ENCODE measurements at regions not wholly inside any gene's neighbourhood (a gene's known extent, or its start where the extent isn't known, plus 50 kb on each side); places are given as distances from the start of the nearest gene placed in this dataset.

DNA sequence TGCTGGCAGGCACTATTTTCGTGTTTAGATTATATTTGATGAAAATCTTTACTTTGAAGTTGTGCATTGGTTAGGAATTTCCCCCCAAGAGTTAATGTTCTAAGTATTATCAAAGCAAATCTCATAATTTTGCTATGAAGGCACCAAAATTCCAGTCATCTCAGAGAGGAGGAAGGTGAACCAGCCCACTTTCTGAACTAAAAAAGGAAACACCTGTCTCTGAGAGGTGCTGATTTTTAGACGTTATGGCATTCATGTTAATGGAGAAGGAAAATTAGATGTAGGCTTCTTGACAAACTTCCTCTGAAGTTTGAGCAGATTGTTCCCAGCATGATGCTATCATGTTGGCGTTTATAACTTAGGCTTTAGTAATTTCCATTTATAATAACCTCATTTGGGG lies 432.9 kb upstream of the ACTBL2 start:
- no peaks in the 10 kb centered on the region for H4K20me1 ChIP-seq (ENCODE audit: control insufficient read depth, extremely low read depth, insufficient read depth, low read length)
- H2AFZ ChIP-seq (ENCODE audit: control insufficient read depth, low read length) = no peak overlapping the region
- no peak overlapping the region for H3K4me3 ChIP-seq (ENCODE audit: control insufficient read depth in 2 of 3, extremely low read depth in 1 of 3, insufficient read depth in 2 of 3, low read depth in 1 of 3, low read length in 3 of 3)
- H3K27me3 ChIP-seq (ENCODE audit: control insufficient read depth, extremely low read depth, insufficient read depth, low read length) = no peaks in the 10 kb centered on the region
- no peaks in the 10 kb centered on the region for H3K36me3 ChIP-seq (ENCODE audit: control insufficient read depth in 2 of 2, extremely low read depth in 1 of 2, insufficient read depth in 2 of 2, low read length in 2 of 2)
- no peak for DNase-seq (ENCODE audit: low read depth, low spot score)
- TF ChIP-seq EZH2 (IDR thresholded peaks at IDR 0.05; ENCODE audit: low read length) = no peak
- no peak overlapping the region for H3K27ac ChIP-seq (ENCODE audit: control insufficient read depth, insufficient read depth, low read length)
- H3K9me3 ChIP-seq (ENCODE audit: control insufficient read depth, low read depth, low read length) = no peaks in the 10 kb centered on the region
- H3K9me1 ChIP-seq (ENCODE audit: control insufficient read depth, extremely low read depth, insufficient read depth, low read length) = no peaks in the 10 kb centered on the region
- FAIRE-seq = no peak
- no peaks in the 10 kb centered on the region for H3K4me1 ChIP-seq (ENCODE audit: control insufficient read depth, extremely low read depth, insufficient read depth, low read length)
- dilution Hi-C loops (cut with MboI; ENCODE audit: extremely low pct_ligation_motif_present, low sequenced_read_pairs) = no loop called here
- H3K4me2 ChIP-seq (ENCODE audit: control insufficient read depth, extremely low read depth, insufficient read depth, low read depth, low read length) = no peak overlapping the region
- H3K79me2 ChIP-seq (ENCODE audit: control insufficient read depth, insufficient read depth, low read length) = no peaks in the 10 kb centered on the region
- H3K9ac ChIP-seq (ENCODE audit: control insufficient read depth, extremely low read depth, insufficient read depth, low read length) = no peak overlapping the region

DNA sequence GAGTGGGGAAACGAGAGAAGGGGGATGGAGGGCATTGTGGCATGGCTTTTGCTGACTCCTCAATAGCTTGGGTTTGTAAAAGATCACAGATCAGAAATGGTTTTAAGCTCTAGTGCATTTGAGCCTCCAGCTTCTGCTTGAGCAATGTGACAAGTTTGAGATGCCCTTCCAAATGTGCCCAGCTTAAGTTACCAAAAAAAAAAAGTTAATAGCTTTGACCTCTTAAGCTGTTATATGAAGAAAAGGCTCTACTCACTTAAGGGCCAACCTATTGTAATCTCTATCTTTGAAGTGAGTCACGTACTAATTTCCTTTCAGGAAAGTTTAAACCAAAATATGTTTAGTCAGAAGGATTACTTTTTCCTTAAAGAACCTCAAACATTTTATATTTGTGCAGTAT lies 428.8 kb upstream of the ACTBL2 start:
- DNase-seq (ENCODE audit: low read depth, low spot score) (no peak), FAIRE-seq (no peak)
- Histone ChIP-seq H3K9me3 (ENCODE audit: control insufficient read depth, low read depth, low read length) (no peaks in the 10 kb centered on the region), H4K20me1 (ENCODE audit: control insufficient read depth, extremely low read depth, insufficient read depth, low read length) (no peaks in the 10 kb centered on the region), H3K4me3 (ENCODE audit: control insufficient read depth in 2 of 3, extremely low read depth in 1 of 3, insufficient read depth in 2 of 3, low read depth in 1 of 3, low read length in 3 of 3) (no peak overlapping the region), H3K27me3 (ENCODE audit: control insufficient read depth, extremely low read depth, insufficient read depth, low read length) (no peaks in the 10 kb centered on the region), H3K4me1 (ENCODE audit: control insufficient read depth, extremely low read depth, insufficient read depth, low read length) (no peaks in the 10 kb centered on the region), H3K27ac (ENCODE audit: control insufficient read depth, insufficient read depth, low read length) (no peak overlapping the region), H3K36me3 (ENCODE audit: control insufficient read depth in 2 of 2, extremely low read depth in 1 of 2, insufficient read depth in 2 of 2, low read length in 2 of 2) (no peaks in the 10 kb centered on the region), H3K4me2 (ENCODE audit: control insufficient read depth, extremely low read depth, insufficient read depth, low read depth, low read length) (no peak overlapping the region), H3K79me2 (ENCODE audit: control insufficient read depth, insufficient read depth, low read length) (no peaks in the 10 kb centered on the region), H2AFZ (ENCODE audit: control insufficient read depth, low read length) (no peak overlapping the region), H3K9me1 (ENCODE audit: control insufficient read depth, extremely low read depth, insufficient read depth, low read length) (no peaks in the 10 kb centered on the region), H3K9ac (ENCODE audit: control insufficient read depth, extremely low read depth, insufficient read depth, low read length) (no peak overlapping the region)
- no peak for TF ChIP-seq EZH2 (IDR thresholded peaks at IDR 0.05; ENCODE audit: low read length)
- TF ChIP-seq, protein P1, sequence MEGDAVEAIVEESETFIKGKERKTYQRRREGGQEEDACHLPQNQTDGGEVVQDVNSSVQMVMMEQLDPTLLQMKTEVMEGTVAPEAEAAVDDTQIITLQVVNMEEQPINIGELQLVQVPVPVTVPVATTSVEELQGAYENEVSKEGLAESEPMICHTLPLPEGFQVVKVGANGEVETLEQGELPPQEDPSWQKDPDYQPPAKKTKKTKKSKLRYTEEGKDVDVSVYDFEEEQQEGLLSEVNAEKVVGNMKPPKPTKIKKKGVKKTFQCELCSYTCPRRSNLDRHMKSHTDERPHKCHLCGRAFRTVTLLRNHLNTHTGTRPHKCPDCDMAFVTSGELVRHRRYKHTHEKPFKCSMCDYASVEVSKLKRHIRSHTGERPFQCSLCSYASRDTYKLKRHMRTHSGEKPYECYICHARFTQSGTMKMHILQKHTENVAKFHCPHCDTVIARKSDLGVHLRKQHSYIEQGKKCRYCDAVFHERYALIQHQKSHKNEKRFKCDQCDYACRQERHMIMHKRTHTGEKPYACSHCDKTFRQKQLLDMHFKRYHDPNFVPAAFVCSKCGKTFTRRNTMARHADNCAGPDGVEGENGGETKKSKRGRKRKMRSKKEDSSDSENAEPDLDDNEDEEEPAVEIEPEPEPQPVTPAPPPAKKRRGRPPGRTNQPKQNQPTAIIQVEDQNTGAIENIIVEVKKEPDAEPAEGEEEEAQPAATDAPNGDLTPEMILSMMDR (optimal IDR thresholded peaks at IDR 0.05 in 1 of 3, IDR thresholded peaks at IDR 0.05 in 1 of 3, conservative IDR thresholded peaks at IDR 0.05 in 1 of 3; ENCODE audit: extremely low read depth in 1 of 3, insufficient read depth in 2 of 3, low read length in 3 of 3) = no peak
- dilution Hi-C loops (cut with MboI; ENCODE audit: extremely low pct_ligation_motif_present, low sequenced_read_pairs) = no loop called here

DNA sequence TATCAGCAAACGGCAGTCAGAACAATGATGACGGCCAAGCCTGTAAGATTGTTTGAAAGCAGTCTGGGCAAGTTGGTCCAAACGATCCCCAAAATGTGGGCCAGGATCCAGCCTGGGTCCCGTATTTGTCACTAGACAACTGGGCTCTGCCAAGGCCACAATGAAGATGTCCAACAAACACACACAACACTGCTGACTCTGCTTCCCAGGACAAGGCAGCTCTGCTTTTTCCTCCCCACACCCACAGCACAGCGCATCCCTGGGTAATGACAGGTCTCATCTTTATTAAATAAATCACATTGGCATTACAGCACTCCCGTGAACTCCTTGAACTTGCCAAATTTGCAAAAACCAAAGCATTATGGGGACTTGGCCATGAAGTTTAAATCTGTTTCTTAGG lies 424.1 kb upstream of the ACTBL2 start:
- no peak for FAIRE-seq

More for the DNA sequence above, 424.1 kb upstream of the ACTBL2 start:
- H3K9me3 ChIP-seq (ENCODE audit: control insufficient read depth, low read depth, low read length) = no peaks in the 10 kb centered on the region
- no peaks in the 10 kb centered on the region for H3K4me1 ChIP-seq (ENCODE audit: control insufficient read depth, extremely low read depth, insufficient read depth, low read length)
- no peaks in the 10 kb centered on the region for H3K27me3 ChIP-seq (ENCODE audit: control insufficient read depth, extremely low read depth, insufficient read depth, low read length)
- no peak overlapping the region for H3K4me3 ChIP-seq (ENCODE audit: control insufficient read depth in 2 of 3, extremely low read depth in 1 of 3, insufficient read depth in 2 of 3, low read depth in 1 of 3, low read length in 3 of 3)
- no peaks in the 10 kb centered on the region for H4K20me1 ChIP-seq (ENCODE audit: control insufficient read depth, extremely low read depth, insufficient read depth, low read length)
- DNase-seq (ENCODE audit: low read depth, low spot score) = no peak
- H3K9me1 ChIP-seq (ENCODE audit: control insufficient read depth, extremely low read depth, insufficient read depth, low read length) = no peaks in the 10 kb centered on the region
- no peaks in the 10 kb centered on the region for H3K36me3 ChIP-seq (ENCODE audit: control insufficient read depth in 2 of 2, extremely low read depth in 1 of 2, insufficient read depth in 2 of 2, low read length in 2 of 2)
- no peak for TF ChIP-seq EZH2 (IDR thresholded peaks at IDR 0.05; ENCODE audit: low read length)
- TF ChIP-seq, protein P1 (optimal IDR thresholded peaks at IDR 0.05 in 1 of 3, IDR thresholded peaks at IDR 0.05 in 1 of 3, conservative IDR thresholded peaks at IDR 0.05 in 1 of 3; ENCODE audit: extremely low read depth in 1 of 3, insufficient read depth in 2 of 3, low read length in 3 of 3) = no peak
- H3K9ac ChIP-seq (ENCODE audit: control insufficient read depth, extremely low read depth, insufficient read depth, low read length) = no peak overlapping the region
- dilution Hi-C loops (cut with MboI; ENCODE audit: extremely low pct_ligation_motif_present, low sequenced_read_pairs) = no loop called here
- no peak overlapping the region for H2AFZ ChIP-seq (ENCODE audit: control insufficient read depth, low read length)
- H3K79me2 ChIP-seq (ENCODE audit: control insufficient read depth, insufficient read depth, low read length) = no peaks in the 10 kb centered on the region
- no peak overlapping the region for H3K4me2 ChIP-seq (ENCODE audit: control insufficient read depth, extremely low read depth, insufficient read depth, low read depth, low read length)
- no peak overlapping the region for H3K27ac ChIP-seq (ENCODE audit: control insufficient read depth, insufficient read depth, low read length)
